ENCODE measurements at regions not wholly inside any gene's neighbourhood (a gene's known extent, or its start where the extent isn't known, plus 50 kb on each side); places are given as distances from the start of the nearest gene placed in this dataset.

- TF ChIP-seq, protein P1, sequence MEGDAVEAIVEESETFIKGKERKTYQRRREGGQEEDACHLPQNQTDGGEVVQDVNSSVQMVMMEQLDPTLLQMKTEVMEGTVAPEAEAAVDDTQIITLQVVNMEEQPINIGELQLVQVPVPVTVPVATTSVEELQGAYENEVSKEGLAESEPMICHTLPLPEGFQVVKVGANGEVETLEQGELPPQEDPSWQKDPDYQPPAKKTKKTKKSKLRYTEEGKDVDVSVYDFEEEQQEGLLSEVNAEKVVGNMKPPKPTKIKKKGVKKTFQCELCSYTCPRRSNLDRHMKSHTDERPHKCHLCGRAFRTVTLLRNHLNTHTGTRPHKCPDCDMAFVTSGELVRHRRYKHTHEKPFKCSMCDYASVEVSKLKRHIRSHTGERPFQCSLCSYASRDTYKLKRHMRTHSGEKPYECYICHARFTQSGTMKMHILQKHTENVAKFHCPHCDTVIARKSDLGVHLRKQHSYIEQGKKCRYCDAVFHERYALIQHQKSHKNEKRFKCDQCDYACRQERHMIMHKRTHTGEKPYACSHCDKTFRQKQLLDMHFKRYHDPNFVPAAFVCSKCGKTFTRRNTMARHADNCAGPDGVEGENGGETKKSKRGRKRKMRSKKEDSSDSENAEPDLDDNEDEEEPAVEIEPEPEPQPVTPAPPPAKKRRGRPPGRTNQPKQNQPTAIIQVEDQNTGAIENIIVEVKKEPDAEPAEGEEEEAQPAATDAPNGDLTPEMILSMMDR (conservative IDR thresholded peaks at IDR 0.05 in 1 of 2, IDR thresholded peaks at IDR 0.05 in 1 of 2; ENCODE audit: low read depth in 1 of 2, low read length in 2 of 2): no peak
- TF ChIP-seq EZH2 (IDR thresholded peaks at IDR 0.05; ENCODE audit: low read length, missing control alignments): no peak
Measured at GRCh38 chr10:28983799-28984198, 305.1 kb upstream of the LYZL1 start.

Measured in fibroblast of lung (primary cell).